Pancreas (tissue), 10 donors: ENCODE measurements at regions not wholly inside any gene's neighbourhood (a gene's known extent, or its start where the extent isn't known, plus 50 kb on each side); places are given as distances from the start of the nearest gene placed in this dataset.

ENCODE experiments used
- ATAC-seq, 4 donors: fragments of 200-7000 bp; cut with Tn5 transposase; one replicate each; pipeline versions ENCODE4 v1.8.0 to v1.9.1; 2020; ENCODE audit warnings: mild to moderate bottlenecking in 4 of 4, moderate library complexity in 4 of 4
- DNase-seq, 6 donors: peaks; one replicate each; pipeline ENCODE4 v3.0.0-alpha.2; 2020
- FAIRE-seq: peaks from 2 replicates; lab custom pipeline; 2012; peaks lifted over from hg19 to GRCh38; lab: Jason Lieb, UNC
- H3K27ac ChIP-seq, 4 donors: fragments of 200-600 bp; sonication (generic); 1 replicate in 3 of 4; 2 replicates in 1 of 4; pipeline versions ENCODE4 v1.5.0 to v1.8.0; 2020
- H3K27me3 ChIP-seq, 4 donors: fragments of 200-600 bp; one replicate each; pipeline ENCODE4 v1.8.0; 2021
- H3K36me3 ChIP-seq, 3 donors: fragments of 200-600 bp; sonication (generic) in 1 of 3; one replicate each; pipeline versions ENCODE4 v1.5.0 to v1.8.0; 2020 to 2021
- H3K4me1 ChIP-seq, 3 donors: fragments of 200-600 bp; one replicate each; pipeline ENCODE4 v1.8.0; 2021
- H3K4me3 ChIP-seq, 4 donors: fragments of 200-600 bp; sonication (generic) in 2 of 4; one replicate each; pipeline versions ENCODE4 v1.5.0 to v1.8.0; 2020 to 2021
- H3K9me3 ChIP-seq, 4 donors: fragments of 200-600 bp; one replicate each; pipeline ENCODE4 v1.8.0; 2021
- CTCF ChIP-seq, 4 donors: fragments of 200-600 bp; sonication (generic) in 3 of 4; IDR thresholded peaks; one replicate each; pipeline versions ENCODE4 v1.5.0 to v1.8.0; 2021; ENCODE audit warnings: antibody characterized with exemption in 4 of 4
- WGBS, 2 donors: extraction: QIAGEN DNeasy Blood & Tissue Kit; methylation state at CpG; one replicate each; pipeline ENCODE4 v1.1.7; 2013; 5-methylcytosine and 5-hydroxymethylcytosine counted together
- intact Hi-C, 3 donors: fragments of 100-400 bp; cut with DNase I; formaldehyde crosslinking; loops; one replicate each; pipeline versions ENCODE4 v1.11.1 to v1.14.2; 2022
- donor health status: healthy with polysubstance abuse.
- donor health status: DM: no; HTN: no; CAD: no; lungs with moderate emphysema.
- donor health status: DM: no; HTN: no; CAD: no.
- donor health status: control.
- donor health status: control.
- donor health status: Bipolar disorder and iron deficiency.
- donor health status: DM: yes; HTN: yes; CAD: no.
- donor health status: DM: no; HTN: no; CAD: no.
- donor health status: DM: no; HTN: no; CAD: no.
- donor health status: DM: yes; HTN: yes; CAD: no.

DNA sequence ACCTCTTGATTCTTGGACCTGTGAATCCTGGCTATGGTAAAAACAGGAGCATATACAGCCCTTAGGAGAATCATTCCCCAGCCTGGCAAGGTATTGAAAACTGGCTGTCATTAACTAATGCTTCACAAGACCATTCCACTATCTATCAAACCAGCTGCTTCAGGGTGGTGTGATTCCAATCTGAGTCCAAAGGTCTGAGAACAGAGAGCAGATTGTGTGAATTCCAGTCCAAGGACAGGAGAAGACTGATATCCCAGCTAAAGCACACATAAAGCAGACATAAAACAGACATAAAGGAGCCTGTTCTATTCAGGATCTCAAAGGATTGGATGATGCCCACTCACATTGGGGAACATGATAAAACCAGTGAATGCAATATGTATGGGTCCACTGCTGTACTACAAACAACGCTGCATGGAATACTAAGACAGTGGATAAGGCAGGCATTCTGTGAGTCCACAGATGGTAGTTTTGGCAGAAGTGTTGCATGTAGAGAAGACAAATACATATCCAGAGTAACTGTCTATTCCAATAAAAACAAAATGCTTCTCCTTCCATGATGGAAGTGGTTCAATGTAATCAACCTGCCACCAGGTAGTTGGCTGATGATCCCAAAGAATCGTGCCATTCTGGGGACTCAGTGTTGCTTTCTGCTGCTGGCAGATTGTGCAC is 363.9 kb downstream of the KCNJ3 start:
- H3K4me1 ChIP-seq, result no peaks in the 10 kb centered on the region
- DNase-seq (no peak), ATAC-seq (peak; percentile 30 to 82 (median 50)), FAIRE-seq (no peak)
- no peaks in the 10 kb centered on the region for H3K9me3 ChIP-seq
- intact Hi-C loops, result no loop called here
- H3K27me3 ChIP-seq, result no peaks in the 10 kb centered on the region
- no peaks in the 10 kb centered on the region for H3K36me3 ChIP-seq
- no peak for TF ChIP-seq CTCF (IDR thresholded peaks at IDR 0.05)
- no peak overlapping the region for H3K27ac ChIP-seq
- 28 to 30% methylated on average over 2 of the region's 2 CpGs for WGBS, 2 donors
- H3K4me3 ChIP-seq, result no peak overlapping the region

GRCh38 chr2:155060896-155061295 is 362.4 kb downstream of the KCNJ3 start:
- 83 to 86% methylated on average over 1 of the region's 1 CpG for WGBS, 2 donors
- Histone ChIP-seq H3K36me3 (no peaks in the 10 kb centered on the region), H3K4me3 (no peak overlapping the region), H3K9me3 (no peaks in the 10 kb centered on the region), H3K27ac (no peak overlapping the region), H3K4me1 (no peaks in the 10 kb centered on the region), H3K27me3 (no peaks in the 10 kb centered on the region)
- no peak for DNase-seq
- no peak for TF ChIP-seq CTCF (IDR thresholded peaks at IDR 0.05)
- intact Hi-C loops, result no loop called here
- FAIRE-seq, result no peak
- ATAC-seq, result no peak

- Histone ChIP-seq H3K4me1 (no peaks in the 10 kb centered on the region), H3K27me3 (no peaks in the 10 kb centered on the region), H3K4me3 (no peak overlapping the region), H3K27ac (no peak overlapping the region), H3K36me3 (no peaks in the 10 kb centered on the region), H3K9me3 (no peaks in the 10 kb centered on the region)
- FAIRE-seq, result no peak
- TF ChIP-seq CTCF (IDR thresholded peaks at IDR 0.05), result no peak
- no peak for ATAC-seq
- no peak for DNase-seq
- 87 to 88% methylated on average over 5 of the region's 5 CpGs for WGBS, 2 donors
- intact Hi-C loops, result no loop called here
These were observed 356.2 kb downstream of the KCNJ3 start for GRCh38 chr2:155054712-155055111.

DNA sequence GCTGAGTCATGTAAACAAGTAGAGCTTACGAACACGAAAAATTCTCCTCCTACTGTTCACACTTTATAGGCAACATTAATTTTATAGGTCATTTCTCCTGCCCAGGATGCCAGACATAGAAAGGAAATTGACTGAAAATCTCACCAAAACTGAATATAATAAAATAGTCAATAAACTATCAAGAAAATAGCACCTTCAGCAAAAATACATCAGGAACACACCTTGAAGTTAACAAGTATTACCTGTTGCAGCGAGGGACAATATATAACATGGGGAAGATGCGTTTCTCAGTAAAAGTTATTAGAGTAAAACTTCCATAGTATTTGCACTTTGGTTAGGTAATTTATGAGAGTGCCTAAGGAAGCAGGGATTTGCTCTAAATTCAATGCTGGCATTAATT is 344.6 kb downstream of the KCNJ3 start:
- no peak for TF ChIP-seq CTCF (IDR thresholded peaks at IDR 0.05)
- FAIRE-seq (no peak), ATAC-seq (no peak), DNase-seq (no peak)
- no peaks in the 10 kb centered on the region for H3K27me3 ChIP-seq
- H3K27ac ChIP-seq, result no peak overlapping the region
- intact Hi-C loops, result no loop called here
- WGBS, 2 donors, result 75 to 81% methylated on average over 4 of the region's 4 CpGs
- no peaks in the 10 kb centered on the region for H3K36me3 ChIP-seq
- no peak overlapping the region for H3K4me3 ChIP-seq
- no peaks in the 10 kb centered on the region for H3K4me1 ChIP-seq
- no peaks in the 10 kb centered on the region for H3K9me3 ChIP-seq

DNA sequence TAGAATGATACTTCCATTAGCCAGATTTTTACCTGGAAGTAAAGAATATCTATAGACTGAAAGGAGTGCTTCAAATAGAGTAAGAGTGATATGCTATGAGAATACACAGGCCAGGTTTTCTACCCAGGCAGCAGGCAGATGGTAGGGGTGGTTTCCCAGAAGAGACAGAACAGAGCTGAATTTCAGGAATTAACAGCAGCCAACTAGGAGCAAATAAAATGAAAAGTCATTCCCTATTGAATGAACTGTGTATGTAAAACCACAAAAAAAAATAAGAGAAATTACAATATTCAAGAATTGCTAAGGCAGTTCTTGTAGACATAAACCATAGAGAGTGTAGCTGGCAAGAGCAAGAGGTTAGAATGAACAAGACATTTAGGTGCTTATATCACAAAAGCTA is 336.8 kb downstream of the KCNJ3 start:
- H3K4me1 ChIP-seq, result no peaks in the 10 kb centered on the region
- H3K36me3 ChIP-seq, result no peaks in the 10 kb centered on the region
- no peak overlapping the region for H3K4me3 ChIP-seq
- H3K27ac ChIP-seq, result no peak overlapping the region
- no peaks in the 10 kb centered on the region for H3K27me3 ChIP-seq
- no peak for TF ChIP-seq CTCF (IDR thresholded peaks at IDR 0.05)
- no peak for ATAC-seq
- intact Hi-C loops, result no loop called here
- FAIRE-seq, result no peak
- no peak for DNase-seq
- H3K9me3 ChIP-seq, result no peaks in the 10 kb centered on the region
